GM21526 (cell line): ENCODE measurements at regions not wholly inside any gene's neighbourhood (a gene's known extent, or its start where the extent isn't known, plus 50 kb on each side); places are given as distances from the start of the nearest gene placed in this dataset.

Experiments used
- ATAC-seq: cut with Tn5 transposase; IDR thresholded peaks from one replicate; pipeline ENCODE4 v1.9.1; 2021; ENCODE audit warnings: moderate library complexity; ENCODE audit not compliant: unreplicated experiment, low FRiP score

GRCh38 chr3:98974442-98974841 is 72.9 kb upstream of the DCBLD2 start:
- no peak for ATAC-seq

GRCh38 chr3:98972720-98973119 is 71.2 kb upstream of the DCBLD2 start:
- ATAC-seq: no peak

DNA sequence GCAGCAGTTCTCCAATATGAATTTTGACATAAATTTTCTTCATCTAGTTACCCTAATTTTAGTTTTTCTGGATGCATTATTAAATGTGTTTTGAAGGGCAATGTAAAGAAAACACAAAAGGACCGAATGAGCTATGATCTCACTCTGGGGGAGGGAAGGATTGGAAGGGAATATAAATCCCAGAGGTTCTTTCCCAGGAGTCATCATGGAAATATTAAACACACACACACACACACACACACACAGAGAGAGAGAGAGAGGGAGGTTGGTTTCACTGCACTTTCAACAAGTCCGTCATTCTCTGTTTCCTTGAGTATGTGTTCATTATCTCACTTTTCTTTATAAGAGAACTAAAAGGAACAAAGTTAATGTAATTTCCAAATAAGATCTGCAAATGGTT is 70.7 kb upstream of the DCBLD2 start:
- no peak for ATAC-seq

GRCh38 chr3:98971169-98971681 is 69.7 kb upstream of the DCBLD2 start:
- no peak for ATAC-seq

GRCh38 chr3:98969295-98969694 is 67.8 kb upstream of the DCBLD2 start:
- ATAC-seq: no peak

- ATAC-seq: no peak
These were observed 67.3 kb upstream of the DCBLD2 start for GRCh38 chr3:98968824-98969223.

- ATAC-seq: no peak
These were observed 66.9 kb upstream of the DCBLD2 start for GRCh38 chr3:98968347-98968746.

- no peak for ATAC-seq
These were observed 66.3 kb upstream of the DCBLD2 start for GRCh38 chr3:98967758-98968157.

- ATAC-seq: no peak
These were observed 65.5 kb upstream of the DCBLD2 start for GRCh38 chr3:98966862-98967546.

DNA sequence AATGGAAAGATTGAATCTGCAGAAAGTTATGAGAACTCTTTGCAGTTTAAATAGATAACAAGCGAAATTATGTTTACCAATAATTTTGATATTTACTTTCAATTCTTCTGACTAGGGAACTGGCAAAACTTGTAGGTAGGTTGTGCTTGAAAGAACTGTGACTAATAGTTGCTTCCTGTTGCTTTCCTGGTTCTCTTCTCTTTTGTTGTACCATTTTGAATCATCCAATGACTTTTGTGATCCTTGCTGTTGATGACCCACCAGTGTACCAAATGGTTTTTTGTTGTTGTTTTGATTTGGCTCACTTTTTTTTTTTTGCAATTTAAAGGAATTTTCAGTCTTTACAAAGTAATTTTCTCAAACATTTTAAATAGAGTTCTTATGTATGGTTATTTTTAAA is 64.9 kb upstream of the DCBLD2 start:
- no peak for ATAC-seq

DNA sequence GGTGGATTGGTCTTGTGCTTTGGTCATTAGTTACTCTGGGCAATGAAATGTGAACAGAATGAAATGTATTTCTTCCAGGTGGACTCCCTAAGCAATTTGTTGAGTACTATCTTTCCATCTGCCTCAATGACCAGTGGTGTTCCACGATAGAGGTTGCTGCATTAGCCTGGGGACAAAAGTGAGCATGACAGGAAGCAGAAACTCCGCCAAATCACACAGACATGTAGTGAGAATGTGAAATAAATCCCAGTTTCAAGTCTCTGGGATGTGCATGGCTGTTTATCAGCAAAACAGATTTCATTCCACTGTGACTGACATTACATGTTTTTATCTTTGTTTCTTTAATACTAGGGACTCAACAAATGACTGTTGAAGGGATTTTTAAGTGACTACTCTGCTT is 63.3 kb upstream of the DCBLD2 start:
- no peak for ATAC-seq

DNA sequence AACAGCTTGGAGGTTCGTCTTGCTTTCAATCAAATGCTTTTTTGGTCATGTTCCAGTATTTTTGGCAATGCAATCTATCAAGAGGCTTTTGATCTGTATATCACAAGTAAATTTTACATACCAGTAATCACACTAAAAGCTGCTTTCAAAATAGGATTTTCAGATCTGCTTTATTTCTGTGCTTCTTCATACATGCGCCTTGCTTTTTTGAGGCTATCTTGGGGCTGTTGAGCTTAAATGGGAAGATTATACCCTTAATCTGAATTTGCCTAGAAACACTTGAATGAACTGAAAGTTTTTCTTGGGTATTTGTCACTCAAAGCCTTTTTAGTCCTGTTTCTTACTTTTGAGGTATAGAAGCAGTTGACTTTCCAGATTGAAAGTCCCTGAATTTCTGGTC is 62.1 kb upstream of the DCBLD2 start:
- no peak for ATAC-seq

DNA sequence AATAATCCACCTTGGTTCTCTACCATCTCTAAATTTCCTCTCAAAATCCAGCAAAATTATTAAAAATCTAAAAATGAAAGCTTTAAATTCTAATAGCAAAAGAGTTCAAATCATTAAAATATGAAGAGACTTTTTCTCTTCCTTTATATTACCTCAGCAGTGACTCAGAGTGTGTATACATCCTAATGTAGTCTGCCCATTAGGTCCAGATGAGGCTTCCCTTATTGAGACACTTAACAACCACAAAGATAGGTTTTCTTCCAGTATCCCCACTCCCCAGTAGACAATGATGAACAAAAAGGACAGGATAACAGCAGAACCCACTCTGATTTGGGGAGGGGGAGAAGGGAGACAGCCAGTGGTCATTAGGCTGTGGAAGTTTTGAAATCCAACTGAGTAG is 61.5 kb upstream of the DCBLD2 start:
- no peak for ATAC-seq

- no peak for ATAC-seq
These were observed 60.9 kb upstream of the DCBLD2 start for GRCh38 chr3:98962189-98962930.

- no peak for ATAC-seq
These were observed 60.0 kb upstream of the DCBLD2 start for GRCh38 chr3:98961161-98962155.

GRCh38 chr3:98957681-98958080 is 56.2 kb upstream of the DCBLD2 start:
- no peak for ATAC-seq

- no peak for ATAC-seq
These were observed 54.5 kb upstream of the DCBLD2 start for GRCh38 chr3:98956008-98956407.

DNA sequence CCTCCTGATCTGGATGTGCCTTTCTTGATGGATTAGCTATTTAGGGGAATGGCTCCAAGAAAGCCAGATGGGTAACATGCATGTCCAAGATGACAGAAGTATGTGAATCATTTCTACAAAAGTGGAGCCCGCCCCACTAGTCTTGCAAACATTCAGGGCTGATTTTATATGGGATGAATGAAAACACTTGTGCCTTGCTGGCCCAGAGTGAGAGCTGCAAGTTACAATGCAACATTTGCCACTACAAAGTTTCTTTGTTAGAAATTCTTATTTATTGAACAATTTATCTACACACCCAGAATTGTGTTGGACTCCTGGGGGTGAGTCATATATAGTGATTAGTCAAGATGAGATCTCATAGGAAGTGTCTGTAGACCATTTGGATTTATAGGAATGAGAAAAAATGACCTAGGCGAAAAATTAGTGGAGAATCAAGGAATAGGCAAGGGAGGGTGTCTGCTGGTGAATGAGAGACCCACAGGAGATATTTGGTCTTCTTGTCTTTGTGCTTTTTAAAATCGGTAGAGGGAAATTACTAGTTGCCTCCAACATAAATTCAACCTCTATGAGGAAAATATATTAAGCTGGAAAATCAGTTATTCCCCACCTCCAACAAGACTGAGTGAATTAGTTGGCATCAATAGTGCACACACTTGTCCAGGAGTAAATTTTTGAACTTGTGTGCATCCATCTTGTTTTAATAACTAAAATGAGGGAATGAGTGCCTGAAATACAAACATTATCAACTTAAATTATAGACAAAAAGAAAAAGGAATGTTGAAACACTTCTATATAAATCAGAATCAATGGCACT is 53.5 kb upstream of the DCBLD2 start:
- ATAC-seq: no peak

DNA sequence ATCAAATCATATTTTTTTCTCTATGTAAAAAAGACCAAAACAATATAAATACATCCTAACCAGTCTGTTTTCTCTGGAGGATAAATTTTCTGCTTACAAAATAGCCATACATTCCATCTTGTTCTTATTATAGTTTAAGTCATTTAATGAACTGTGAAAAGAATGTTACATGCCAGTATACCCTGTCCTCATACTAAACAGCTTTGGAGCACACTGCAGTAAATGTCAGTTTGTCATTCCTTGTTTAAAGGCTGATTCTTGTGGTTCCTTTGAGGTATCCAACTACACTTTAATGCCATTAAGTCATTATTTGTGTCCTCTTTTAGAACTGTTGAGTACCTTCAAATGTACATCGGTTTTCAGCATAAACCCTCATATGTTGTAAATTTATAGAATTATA is 52.7 kb upstream of the DCBLD2 start:
- no peak for ATAC-seq

DNA sequence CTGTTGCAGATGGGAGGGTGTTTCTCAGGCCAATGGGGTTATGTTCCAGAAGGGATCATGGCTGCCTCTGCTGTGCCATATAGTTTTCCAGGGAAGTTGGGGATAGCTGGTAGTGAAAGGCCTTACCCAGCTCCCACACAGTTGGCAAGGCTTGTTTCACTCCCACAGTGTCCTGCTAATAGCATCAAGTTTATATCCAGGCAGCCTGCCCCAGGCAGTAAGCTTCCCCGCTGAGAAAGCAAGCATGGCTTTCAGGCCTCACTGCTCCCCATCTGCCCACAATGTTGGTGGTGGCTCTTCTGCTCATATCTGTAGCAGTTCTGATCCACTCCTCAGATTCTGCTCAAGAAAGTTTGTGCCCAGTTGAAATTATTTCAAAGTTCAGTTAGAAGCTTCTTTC is 50.9 kb upstream of the DCBLD2 start:
- no peak for ATAC-seq
